Ishikawa (cell line): ENCODE measurements at regions not wholly inside any gene's neighbourhood (a gene's known extent, or its start where the extent isn't known, plus 50 kb on each side); places are given as distances from the start of the nearest gene placed in this dataset.

ENCODE experiments used
- EGR1 ChIP-seq: IDR thresholded peaks from 2 replicates; pipeline ENCODE4 v1.6.1; 2012
- EP300 ChIP-seq: IDR thresholded peaks from 2 replicates; pipeline ENCODE4 v1.6.1; 2012; ENCODE audit warnings: borderline replicate concordance
- FOXM1 ChIP-seq: IDR thresholded peaks from 2 replicates; pipeline ENCODE4 v1.6.1; 2012; ENCODE audit warnings: low read depth, borderline replicate concordance
- TAF1 ChIP-seq: IDR thresholded peaks from 2 replicates; pipeline ENCODE4 v1.6.1; 2012; ENCODE audit warnings: low read depth, mild to moderate bottlenecking
- YY1 ChIP-seq: IDR thresholded peaks from 2 replicates; pipeline ENCODE4 v1.6.1; 2012; ENCODE audit warnings: low read depth
- TF ChIP-seq, protein P1 (sequence below): IDR thresholded peaks from 2 replicates; pipeline ENCODE4 v1.6.1; 2012
- TF ChIP-seq, protein P2 (sequence below): IDR thresholded peaks from 2 replicates; pipeline ENCODE4 v1.6.1; 2012; ENCODE audit warnings: low read depth, mild to moderate bottlenecking

DNA sequence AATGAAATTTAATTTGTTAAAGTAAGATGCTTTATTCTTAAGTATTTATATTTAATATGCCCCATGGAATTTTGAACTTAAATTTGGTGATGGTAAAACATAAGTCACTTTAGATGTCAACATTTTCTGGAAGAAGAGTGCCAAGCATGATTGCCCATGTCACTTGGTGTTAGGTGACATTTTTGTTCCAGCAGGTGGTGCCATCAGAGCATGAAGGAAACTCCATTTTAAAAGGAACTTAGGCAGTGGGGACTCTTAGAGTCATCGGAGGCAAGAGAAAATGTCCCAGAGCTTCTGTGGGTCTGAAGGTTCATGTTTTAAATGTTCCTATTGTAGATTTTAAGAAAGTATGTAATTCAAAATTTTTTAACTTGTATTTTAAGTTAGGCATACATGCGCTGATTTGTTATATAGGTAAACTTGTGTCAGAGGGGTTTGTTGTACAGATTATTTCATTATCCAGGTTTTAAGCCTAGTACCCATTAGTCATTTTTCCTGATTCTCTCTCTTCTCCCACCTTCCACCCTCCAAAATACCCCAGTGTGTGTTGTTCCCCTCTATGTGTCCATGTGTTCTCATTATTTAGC is 789.3 kb downstream of the SEMA5A start:
- TF ChIP-seq TAF1 (no peak), EGR1 (no peak), YY1 (no peak), EP300 (no peak), FOXM1 (no peak)
- TF ChIP-seq, protein P1, sequence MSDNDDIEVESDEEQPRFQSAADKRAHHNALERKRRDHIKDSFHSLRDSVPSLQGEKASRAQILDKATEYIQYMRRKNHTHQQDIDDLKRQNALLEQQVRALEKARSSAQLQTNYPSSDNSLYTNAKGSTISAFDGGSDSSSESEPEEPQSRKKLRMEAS: no peak
- TF ChIP-seq, protein P2, sequence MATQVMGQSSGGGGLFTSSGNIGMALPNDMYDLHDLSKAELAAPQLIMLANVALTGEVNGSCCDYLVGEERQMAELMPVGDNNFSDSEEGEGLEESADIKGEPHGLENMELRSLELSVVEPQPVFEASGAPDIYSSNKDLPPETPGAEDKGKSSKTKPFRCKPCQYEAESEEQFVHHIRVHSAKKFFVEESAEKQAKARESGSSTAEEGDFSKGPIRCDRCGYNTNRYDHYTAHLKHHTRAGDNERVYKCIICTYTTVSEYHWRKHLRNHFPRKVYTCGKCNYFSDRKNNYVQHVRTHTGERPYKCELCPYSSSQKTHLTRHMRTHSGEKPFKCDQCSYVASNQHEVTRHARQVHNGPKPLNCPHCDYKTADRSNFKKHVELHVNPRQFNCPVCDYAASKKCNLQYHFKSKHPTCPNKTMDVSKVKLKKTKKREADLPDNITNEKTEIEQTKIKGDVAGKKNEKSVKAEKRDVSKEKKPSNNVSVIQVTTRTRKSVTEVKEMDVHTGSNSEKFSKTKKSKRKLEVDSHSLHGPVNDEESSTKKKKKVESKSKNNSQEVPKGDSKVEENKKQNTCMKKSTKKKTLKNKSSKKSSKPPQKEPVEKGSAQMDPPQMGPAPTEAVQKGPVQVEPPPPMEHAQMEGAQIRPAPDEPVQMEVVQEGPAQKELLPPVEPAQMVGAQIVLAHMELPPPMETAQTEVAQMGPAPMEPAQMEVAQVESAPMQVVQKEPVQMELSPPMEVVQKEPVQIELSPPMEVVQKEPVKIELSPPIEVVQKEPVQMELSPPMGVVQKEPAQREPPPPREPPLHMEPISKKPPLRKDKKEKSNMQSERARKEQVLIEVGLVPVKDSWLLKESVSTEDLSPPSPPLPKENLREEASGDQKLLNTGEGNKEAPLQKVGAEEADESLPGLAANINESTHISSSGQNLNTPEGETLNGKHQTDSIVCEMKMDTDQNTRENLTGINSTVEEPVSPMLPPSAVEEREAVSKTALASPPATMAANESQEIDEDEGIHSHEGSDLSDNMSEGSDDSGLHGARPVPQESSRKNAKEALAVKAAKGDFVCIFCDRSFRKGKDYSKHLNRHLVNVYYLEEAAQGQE: no peak
